Karpas-422 (cell line): ENCODE measurements at regions not wholly inside any gene's neighbourhood (a gene's known extent, or its start where the extent isn't known, plus 50 kb on each side); places are given as distances from the start of the nearest gene placed in this dataset.
"Not testable (repeated sequence)": the region's sequence is repeated elsewhere in the genome, so short reads cannot be mapped to it uniquely, and the experiment has no call there.

Source experiments
- DNase-seq: peaks from one replicate; pipeline ENCODE4 v3.0.0-alpha.2; 2015
- H2AFZ ChIP-seq: fragments of 200-600 bp; sonication (generic); 2 replicates; pipeline ENCODE4 v1.6.1; 2014; ENCODE audit warnings: antibody characterized with exemption, low read length, mixed read lengths
- H3K27ac ChIP-seq: fragments of 200-600 bp; sonication (generic); 2 replicates; pipeline ENCODE4 v1.5.1; 2014; ENCODE audit warnings: mild to moderate bottlenecking, low read length, moderate library complexity
- H3K27me3 ChIP-seq: fragments of 200-600 bp; sonication (generic); 2 replicates; pipeline ENCODE4 v1.6.1; 2014; ENCODE audit warnings: low read length, mixed read lengths
- H3K36me3 ChIP-seq: fragments of 200-600 bp; sonication (generic); 2 replicates; pipeline ENCODE4 v1.6.1; 2014; ENCODE audit warnings: low read length, mixed read lengths; ENCODE audit not compliant: insufficient read depth
- H3K4me1 ChIP-seq: fragments of 200-600 bp; sonication (generic); 2 replicates; pipeline ENCODE4 v1.6.1; 2014; ENCODE audit warnings: mild to moderate bottlenecking, low read length, mixed read lengths
- H3K4me2 ChIP-seq: fragments of 200-600 bp; sonication (generic); 2 replicates; pipeline ENCODE4 v1.6.1; 2014; ENCODE audit warnings: low read length, low read depth, mild to moderate bottlenecking; ENCODE audit not compliant: poor library complexity, severe bottlenecking
- H3K4me3 ChIP-seq: fragments of 200-600 bp; sonication (generic); 2 replicates; pipeline ENCODE4 v1.5.1; 2014; ENCODE audit warnings: mild to moderate bottlenecking, antibody characterized with exemption, low read length, mixed read lengths
- H3K79me2 ChIP-seq: fragments of 200-600 bp; sonication (generic); 2 replicates; pipeline ENCODE4 v1.6.1; 2014; ENCODE audit warnings: mild to moderate bottlenecking, low read length, mixed read lengths
- H3K9ac ChIP-seq: fragments of 200-600 bp; sonication (generic); 2 replicates; pipeline ENCODE4 v1.6.0; 2014; ENCODE audit warnings: low read length
- H3K9me2 ChIP-seq: fragments of 200-600 bp; sonication (generic), shearing (Covaris generic); replicated peaks from 2 replicates; pipeline ENCODE4 v1.6.0; 2014; ENCODE audit warnings: mild to moderate bottlenecking, low read length, moderate library complexity; ENCODE audit not compliant: insufficient read depth
- H3K9me3 ChIP-seq: fragments of 300-700, 200-600 bp; sonication (generic); 2 replicates; pipeline ENCODE4 v1.6.1; 2014; ENCODE audit warnings: low read length, mixed read lengths
- H4K20me1 ChIP-seq: fragments of 200-600 bp; sonication (generic); 2 replicates; pipeline ENCODE4 v1.6.1; 2014; ENCODE audit warnings: mild to moderate bottlenecking, antibody characterized with exemption, low read length, low read depth; ENCODE audit not compliant: insufficient read depth

- no peaks in the 10 kb centered on the region for H3K4me1 ChIP-seq
- no peaks in the 10 kb centered on the region for H3K27me3 ChIP-seq
- H3K9me3 ChIP-seq: peaks cover 4% of the 10 kb centered on the region; the same call in 1 of the 2 replicates
- no peak overlapping the region for H3K4me3 ChIP-seq
- no peak overlapping the region for H3K4me2 ChIP-seq
- no peaks in the 10 kb centered on the region for H3K9me2 ChIP-seq
- no peaks in the 10 kb centered on the region for H3K79me2 ChIP-seq
- H3K9ac ChIP-seq: no peak overlapping the region
- no peaks in the 10 kb centered on the region for H3K36me3 ChIP-seq
- no peaks in the 10 kb centered on the region for H4K20me1 ChIP-seq
- DNase-seq: no peak
- no peak overlapping the region for H2AFZ ChIP-seq
- no peak overlapping the region for H3K27ac ChIP-seq
Measured at GRCh38 chr5:99765011-99765410, 770.2 kb upstream of the FAM174A start.

GRCh38 chr5:99763021-99763774 lies 772.0 kb upstream of the FAM174A start:
- Histone ChIP-seq H3K4me1 (no peaks in the 10 kb centered on the region), H3K27me3 (no peaks in the 10 kb centered on the region), H3K27ac (no peak overlapping the region), H3K9me3 (peaks cover 2% of the 10 kb centered on the region; the same call in 1 of the 2 replicates), H3K9me2 (no peaks in the 10 kb centered on the region), H3K4me2 (no peak overlapping the region), H2AFZ (no peak overlapping the region), H3K9ac (no peak overlapping the region), H4K20me1 (no peaks in the 10 kb centered on the region), H3K36me3 (no peaks in the 10 kb centered on the region), H3K79me2 (no peaks in the 10 kb centered on the region), H3K4me3 (no peak overlapping the region)
- DNase-seq: no peak

GRCh38 chr5:99747342-99747741 lies 787.8 kb upstream of the FAM174A start:
- Histone ChIP-seq H2AFZ (no peak overlapping the region), H3K9ac (no peak overlapping the region), H3K36me3 (no peaks in the 10 kb centered on the region), H3K79me2 (no peaks in the 10 kb centered on the region), H3K9me3 (peaks cover 8% of the 10 kb centered on the region; the same call in 1 of the 2 replicates), H3K4me3 (no peak overlapping the region), H3K27ac (no peak overlapping the region), H3K9me2 (0 out of 2 replicates have a peak, but pooled peaks cover 3% of the 10 kb centered on the region), H4K20me1 (no peaks in the 10 kb centered on the region), H3K4me2 (no peak overlapping the region), H3K4me1 (no peaks in the 10 kb centered on the region), H3K27me3 (no peaks in the 10 kb centered on the region)
- no peak for DNase-seq

GRCh38 chr5:99733146-99733545 lies 802.0 kb upstream of the FAM174A start:
- not testable (repeated sequence) for H3K9ac ChIP-seq, H3K79me2 ChIP-seq, H3K9me2 ChIP-seq, H3K4me3 ChIP-seq, H3K27me3 ChIP-seq, H3K4me1 ChIP-seq, DNase-seq, H3K9me3 ChIP-seq, H3K36me3 ChIP-seq, H4K20me1 ChIP-seq, H3K27ac ChIP-seq, H2AFZ ChIP-seq, H3K4me2 ChIP-seq

- H3K4me2 ChIP-seq, H3K27me3 ChIP-seq, H3K36me3 ChIP-seq, DNase-seq, H3K27ac ChIP-seq, H3K9me2 ChIP-seq, H3K4me3 ChIP-seq, H4K20me1 ChIP-seq, H2AFZ ChIP-seq, H3K79me2 ChIP-seq, H3K4me1 ChIP-seq, H3K9me3 ChIP-seq, H3K9ac ChIP-seq: not testable (repeated sequence)
Measured at GRCh38 chr5:99730653-99731052, 801.8 kb upstream of the CHD1 start.

GRCh38 chr5:99724732-99725290 lies 796.0 kb upstream of the CHD1 start:
- no peaks in the 10 kb centered on the region for H3K36me3 ChIP-seq

GRCh38 chr5:99721506-99721905 lies 792.7 kb upstream of the CHD1 start:
- no peaks in the 10 kb centered on the region for H3K9me2 ChIP-seq
- H3K9me3 ChIP-seq: no peaks in the 10 kb centered on the region; the same call in 1 of the 2 replicates
- H3K27me3 ChIP-seq: no peaks in the 10 kb centered on the region
- DNase-seq: no peak
- H2AFZ ChIP-seq: no peak overlapping the region
- H3K4me1 ChIP-seq: no peaks in the 10 kb centered on the region
- no peaks in the 10 kb centered on the region for H3K36me3 ChIP-seq
- H3K9ac ChIP-seq: no peak overlapping the region
- no peak overlapping the region for H3K4me3 ChIP-seq
- no peaks in the 10 kb centered on the region for H4K20me1 ChIP-seq
- no peak overlapping the region for H3K27ac ChIP-seq
- no peak overlapping the region for H3K4me2 ChIP-seq
- H3K79me2 ChIP-seq: no peaks in the 10 kb centered on the region

More at GRCh38 chr5:99724732-99725290, 796.0 kb upstream of the CHD1 start:
- Histone ChIP-seq H4K20me1 (no peaks in the 10 kb centered on the region), H3K4me2 (no peak overlapping the region), H3K4me3 (no peak overlapping the region), H3K9ac (no peak overlapping the region), H3K9me2 (no peaks in the 10 kb centered on the region), H3K9me3 (no peaks in the 10 kb centered on the region; the same call in 1 of the 2 replicates), H2AFZ (no peak overlapping the region), H3K4me1 (no peaks in the 10 kb centered on the region), H3K27ac (no peak overlapping the region), H3K27me3 (no peaks in the 10 kb centered on the region), H3K79me2 (no peaks in the 10 kb centered on the region)
- DNase-seq: no peak

GRCh38 chr5:99715921-99716320 lies 787.1 kb upstream of the CHD1 start:
- no peak overlapping the region for H3K4me2 ChIP-seq
- no peaks in the 10 kb centered on the region for H3K4me1 ChIP-seq
- no peaks in the 10 kb centered on the region for H3K27me3 ChIP-seq
- H2AFZ ChIP-seq: no peak overlapping the region
- H3K9me2 ChIP-seq: no peaks in the 10 kb centered on the region
- no peak overlapping the region for H3K27ac ChIP-seq
- no peak overlapping the region for H3K9ac ChIP-seq
- no peaks in the 10 kb centered on the region for H4K20me1 ChIP-seq
- no peaks in the 10 kb centered on the region for H3K9me3 ChIP-seq
- H3K4me3 ChIP-seq: no peak overlapping the region
- no peaks in the 10 kb centered on the region for H3K36me3 ChIP-seq
- no peak for DNase-seq
- no peaks in the 10 kb centered on the region for H3K79me2 ChIP-seq
